Breast epithelium (tissue), 3 donors: ENCODE measurements at regions not wholly inside any gene's neighbourhood (a gene's known extent, or its start where the extent isn't known, plus 50 kb on each side); places are given as distances from the start of the nearest gene placed in this dataset.

Experiments used
- POLR2A ChIP-seq: fragments of 450-650 bp; IDR thresholded peaks from one replicate; pipeline ENCODE4 v1.6.1; 2016; ENCODE audit warnings: antibody characterized with exemption, mild to moderate bottlenecking, moderate library complexity
- TF ChIP-seq, protein P1 (sequence below), 3 donors: fragments of 450-650 bp; IDR thresholded peaks; one replicate each; pipeline ENCODE4 v1.5.1; 2016 to 2017; ENCODE audit warnings: antibody characterized with exemption in 3 of 3, mild to moderate bottlenecking in 3 of 3, moderate library complexity in 3 of 3

DNA sequence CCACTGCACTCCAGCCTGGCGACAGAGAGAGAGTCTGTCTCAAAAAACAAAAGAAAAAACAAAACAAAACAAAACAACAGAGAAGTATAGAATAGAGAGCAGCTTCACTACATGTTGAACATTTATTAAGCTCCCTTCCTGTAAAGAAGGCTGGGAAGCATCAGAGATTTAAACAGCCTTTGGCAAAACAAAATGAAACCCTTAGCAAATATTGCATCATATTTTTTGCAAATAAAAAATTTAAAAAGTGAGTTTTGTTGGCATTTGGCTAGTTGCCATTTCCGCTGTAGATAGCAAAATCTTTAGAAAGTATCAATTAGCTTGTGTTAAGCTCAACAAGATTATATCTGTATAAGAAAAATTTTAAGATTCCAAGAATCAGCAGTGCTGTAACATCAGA, 151.2 kb downstream of the SERPINI1 start:
- TF ChIP-seq, protein P1, sequence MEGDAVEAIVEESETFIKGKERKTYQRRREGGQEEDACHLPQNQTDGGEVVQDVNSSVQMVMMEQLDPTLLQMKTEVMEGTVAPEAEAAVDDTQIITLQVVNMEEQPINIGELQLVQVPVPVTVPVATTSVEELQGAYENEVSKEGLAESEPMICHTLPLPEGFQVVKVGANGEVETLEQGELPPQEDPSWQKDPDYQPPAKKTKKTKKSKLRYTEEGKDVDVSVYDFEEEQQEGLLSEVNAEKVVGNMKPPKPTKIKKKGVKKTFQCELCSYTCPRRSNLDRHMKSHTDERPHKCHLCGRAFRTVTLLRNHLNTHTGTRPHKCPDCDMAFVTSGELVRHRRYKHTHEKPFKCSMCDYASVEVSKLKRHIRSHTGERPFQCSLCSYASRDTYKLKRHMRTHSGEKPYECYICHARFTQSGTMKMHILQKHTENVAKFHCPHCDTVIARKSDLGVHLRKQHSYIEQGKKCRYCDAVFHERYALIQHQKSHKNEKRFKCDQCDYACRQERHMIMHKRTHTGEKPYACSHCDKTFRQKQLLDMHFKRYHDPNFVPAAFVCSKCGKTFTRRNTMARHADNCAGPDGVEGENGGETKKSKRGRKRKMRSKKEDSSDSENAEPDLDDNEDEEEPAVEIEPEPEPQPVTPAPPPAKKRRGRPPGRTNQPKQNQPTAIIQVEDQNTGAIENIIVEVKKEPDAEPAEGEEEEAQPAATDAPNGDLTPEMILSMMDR (IDR thresholded peaks at IDR 0.05): no peak
- no peak for TF ChIP-seq POLR2A
